ENCODE measurements at regions not wholly inside any gene's neighbourhood (a gene's known extent, or its start where the extent isn't known, plus 50 kb on each side); places are given as distances from the start of the nearest gene placed in this dataset.
"Not testable (repeated sequence)": the region's sequence is repeated elsewhere in the genome, so short reads cannot be mapped to it uniquely, and the experiment has no call there.

GRCh38 chr18:22560797-22561196, 143.1 kb upstream of the CTAGE1 start:
- in situ Hi-C loops (cut with HindIII; ENCODE audit: low sequenced_read_pairs), result loop anchor here (5.0 kb wide), 3 partner anchors 38 to 383 kb away; no protein-coding TSS in a partner anchor

- in situ Hi-C loops (cut with HindIII; ENCODE audit: low sequenced_read_pairs), result loop anchor here (5.0 kb wide), 3 partner anchors 41 to 386 kb away; no protein-coding TSS in a partner anchor
These were observed 145.5 kb upstream of the CTAGE1 start for GRCh38 chr18:22563164-22563583.

DNA sequence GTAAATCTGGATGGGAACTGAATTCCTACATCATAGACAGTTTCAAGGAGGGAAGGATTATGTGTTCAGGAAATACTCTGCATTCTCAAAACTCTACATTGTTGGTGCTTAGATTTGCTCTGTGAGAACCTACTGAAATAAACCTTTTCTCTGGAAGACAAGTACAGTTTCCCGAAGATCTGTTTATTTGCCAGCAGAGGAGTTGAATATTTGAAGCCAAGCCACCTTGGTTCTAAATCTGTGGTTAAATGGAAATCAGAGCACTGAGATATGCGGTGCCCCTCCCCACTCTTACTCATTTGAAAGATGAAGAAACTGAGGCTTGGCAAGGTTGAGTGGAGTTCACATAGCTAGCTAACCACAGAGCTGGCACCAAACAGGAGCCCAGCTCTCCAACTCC, 146.3 kb upstream of the CTAGE1 start:
- in situ Hi-C loops (cut with HindIII; ENCODE audit: low sequenced_read_pairs), result loop anchor here (5.0 kb wide), 3 partner anchors 42 to 387 kb away; no protein-coding TSS in a partner anchor

DNA sequence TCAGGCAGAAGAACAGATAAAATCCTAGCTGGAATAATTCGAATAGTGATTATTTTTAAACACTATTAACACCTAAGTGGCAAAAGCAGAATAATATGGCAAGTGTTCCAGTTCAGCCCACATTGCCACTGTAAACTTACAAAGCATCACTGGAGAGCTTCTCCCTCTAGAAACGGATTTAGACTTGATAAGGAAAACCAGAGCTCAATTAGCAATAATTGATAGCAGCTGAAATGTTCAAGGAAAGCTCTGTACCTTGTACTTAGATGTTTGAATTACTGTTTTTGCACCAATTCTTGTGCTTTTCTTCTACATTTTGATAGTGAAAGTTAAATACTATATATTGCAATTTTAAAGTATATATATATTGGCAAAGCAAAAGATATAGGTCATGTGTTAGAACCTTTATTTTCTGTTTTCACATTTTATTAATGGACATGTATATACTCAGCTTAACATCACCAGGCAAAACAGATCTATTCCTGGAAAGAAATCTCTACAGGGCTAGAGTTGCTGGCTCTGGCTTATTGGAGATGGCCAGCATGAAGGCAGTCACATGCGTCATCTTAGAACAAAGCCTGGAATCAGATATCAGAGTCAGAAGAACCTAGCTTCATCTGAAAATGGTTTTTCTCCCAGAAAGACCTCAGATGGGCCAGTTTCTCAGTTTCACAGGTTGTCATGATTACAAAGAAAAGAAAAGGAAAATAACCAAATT, 149.1 kb upstream of the CTAGE1 start:
- in situ Hi-C loops (cut with HindIII; ENCODE audit: low sequenced_read_pairs), result no loop called here

- in situ Hi-C loops (cut with HindIII; ENCODE audit: low sequenced_read_pairs), result no loop called here
These were observed 150.1 kb upstream of the CTAGE1 start for GRCh38 chr18:22567794-22568193.

DNA sequence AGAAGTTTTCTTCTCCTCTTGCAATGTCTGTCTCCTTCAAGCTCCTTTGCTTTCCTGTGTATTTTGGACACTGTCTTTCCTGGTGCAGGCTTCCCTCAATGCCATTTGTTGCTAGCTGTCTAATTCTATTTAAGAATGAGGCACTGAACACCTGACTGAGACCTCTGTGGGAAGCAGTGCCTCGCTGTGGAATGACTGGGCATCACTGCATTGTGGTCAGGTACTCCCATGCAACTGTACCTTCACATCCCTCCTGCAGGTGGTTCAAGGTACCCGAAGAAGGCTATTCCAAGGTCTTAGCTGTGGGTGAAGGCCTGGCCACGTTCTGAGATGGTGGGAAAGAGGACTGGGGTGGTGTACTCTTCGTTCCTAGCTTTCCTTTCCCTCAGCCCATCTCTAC, 152.8 kb upstream of the CTAGE1 start:
- in situ Hi-C loops (cut with HindIII; ENCODE audit: low sequenced_read_pairs), result no loop called here

DNA sequence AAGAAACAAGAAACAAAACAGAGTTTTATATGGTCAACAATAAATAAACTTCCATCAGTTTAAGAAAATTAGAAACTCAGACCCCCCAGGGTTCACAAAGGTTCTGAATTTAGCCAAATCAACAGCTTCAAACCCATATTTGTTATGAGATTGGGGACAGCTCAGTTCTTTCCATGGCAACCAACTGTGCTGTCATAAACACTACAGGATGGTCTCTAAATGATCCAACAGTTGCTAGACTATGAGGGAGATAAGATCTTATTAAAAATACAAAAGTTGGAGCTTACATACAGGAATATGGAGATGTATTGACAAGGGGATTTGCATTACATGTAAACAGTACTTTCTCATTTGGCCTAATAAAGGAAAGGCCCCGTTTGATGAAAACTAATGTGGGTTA, 154.6 kb upstream of the CTAGE1 start:
- in situ Hi-C loops (cut with HindIII; ENCODE audit: low sequenced_read_pairs), result no loop called here

DNA sequence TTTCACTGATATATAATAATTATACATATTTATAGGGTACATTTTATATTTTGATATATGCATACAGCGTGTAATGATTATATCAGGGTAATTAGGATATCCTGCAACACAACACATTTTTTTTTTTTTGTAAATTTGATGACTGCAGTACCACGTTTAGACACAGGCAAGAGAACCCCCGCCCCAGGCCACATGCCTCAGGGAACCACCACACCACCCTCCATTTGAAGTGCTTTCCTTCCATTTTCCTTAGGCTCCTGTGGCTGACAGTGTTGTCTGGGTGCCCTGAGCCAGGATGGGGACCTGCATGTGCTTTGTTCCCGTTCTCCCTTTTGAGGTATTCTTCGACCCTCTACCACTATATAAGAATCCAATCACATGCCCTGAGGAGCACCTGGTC, 161.6 kb upstream of the CTAGE1 start:
- in situ Hi-C loops (cut with HindIII; ENCODE audit: low sequenced_read_pairs), result no loop called here

DNA sequence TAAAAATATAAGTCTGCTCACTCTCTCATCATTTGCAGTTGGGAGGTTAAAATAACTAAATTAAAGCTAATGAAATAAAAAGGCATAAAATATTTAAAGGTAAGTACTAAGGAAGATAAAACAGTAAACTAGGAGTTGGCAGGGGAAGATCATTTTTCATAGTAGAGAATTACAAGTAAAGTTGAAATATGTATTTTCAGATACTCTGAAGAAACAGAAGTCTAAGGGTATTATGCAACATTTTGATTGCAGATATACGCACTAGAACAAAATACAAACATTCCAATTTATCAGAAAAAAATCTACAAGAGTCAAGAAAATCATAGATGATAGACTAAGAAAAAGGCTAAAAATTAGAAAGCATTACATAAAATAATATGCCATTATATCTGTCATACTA, 167.6 kb upstream of the CTAGE1 start:
- in situ Hi-C loops (cut with HindIII; ENCODE audit: low sequenced_read_pairs), result no loop called here

DNA sequence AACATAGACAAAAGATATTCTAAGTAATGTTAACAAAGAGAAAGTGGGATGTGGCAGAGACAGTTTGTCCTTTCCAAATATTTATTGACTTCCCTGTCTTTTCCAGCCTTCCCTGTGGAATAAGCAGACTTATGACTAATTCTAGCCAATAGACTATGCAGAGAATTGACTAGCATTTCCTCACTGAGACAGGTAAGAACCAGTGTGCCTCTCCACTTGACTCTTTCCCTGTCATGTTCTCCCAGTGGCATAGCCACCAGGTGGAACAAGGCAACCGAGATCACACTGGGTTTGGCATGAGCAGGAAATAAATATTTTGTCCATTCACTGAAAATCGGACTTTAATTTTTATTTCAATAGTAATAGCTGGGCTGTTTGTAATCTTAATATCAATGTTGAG, 168.1 kb upstream of the CTAGE1 start:
- in situ Hi-C loops (cut with HindIII; ENCODE audit: low sequenced_read_pairs), result no loop called here

- in situ Hi-C loops (cut with HindIII; ENCODE audit: low sequenced_read_pairs), result no loop called here
These were observed 173.5 kb upstream of the CTAGE1 start for GRCh38 chr18:22591222-22591621.

DNA sequence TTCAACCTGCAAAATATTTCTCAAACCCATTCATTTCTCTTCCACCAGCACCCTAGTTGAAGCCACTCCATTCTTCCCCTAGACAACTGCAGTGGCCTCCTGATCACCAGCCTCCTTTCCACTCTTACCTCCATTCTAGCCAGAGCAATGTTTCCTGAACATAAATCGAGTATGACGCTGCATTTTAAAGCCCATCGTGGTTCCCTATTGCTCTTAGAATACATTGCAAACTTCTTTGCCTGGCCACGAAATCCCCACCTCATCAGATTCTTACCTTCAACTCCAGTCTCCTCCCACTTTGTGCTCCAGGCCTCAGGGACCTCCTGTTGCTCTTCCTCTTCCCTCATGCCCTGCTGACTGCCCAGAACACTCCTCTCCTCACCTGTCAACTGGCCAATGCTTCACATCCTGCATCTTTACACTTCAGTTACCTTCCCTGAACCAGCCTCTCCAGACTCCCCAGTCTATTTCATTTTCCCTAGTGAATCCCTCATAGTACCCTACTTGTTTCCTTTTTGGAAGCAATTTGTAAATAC, 176.5 kb upstream of the CTAGE1 start:
- in situ Hi-C loops (cut with HindIII; ENCODE audit: low sequenced_read_pairs), result no loop called here

- in situ Hi-C loops (cut with HindIII; ENCODE audit: low sequenced_read_pairs), result no loop called here
These were observed 183.8 kb upstream of the CTAGE1 start for GRCh38 chr18:22601481-22601880.

DNA sequence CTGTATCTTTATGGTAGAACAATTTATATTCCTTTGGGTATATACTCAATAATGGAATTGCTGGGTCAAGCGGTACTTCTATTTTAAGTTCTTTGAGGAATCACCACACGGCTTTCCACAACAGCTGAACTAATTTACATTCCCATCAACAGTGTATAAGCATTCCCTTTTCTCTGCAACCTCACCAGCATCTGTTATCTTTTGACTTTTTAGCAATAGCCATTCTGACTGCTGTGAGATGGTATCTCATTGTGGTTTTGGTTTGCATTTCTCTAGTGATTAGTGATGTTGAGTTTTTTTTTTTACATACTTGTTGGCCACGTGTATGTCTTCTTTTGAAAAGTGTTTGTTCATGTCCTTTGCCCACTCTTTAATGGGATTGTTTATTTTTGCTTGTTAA, 184.7 kb upstream of the CTAGE1 start:
- in situ Hi-C loops (cut with HindIII; ENCODE audit: low sequenced_read_pairs), result not testable (repeated sequence)

DNA sequence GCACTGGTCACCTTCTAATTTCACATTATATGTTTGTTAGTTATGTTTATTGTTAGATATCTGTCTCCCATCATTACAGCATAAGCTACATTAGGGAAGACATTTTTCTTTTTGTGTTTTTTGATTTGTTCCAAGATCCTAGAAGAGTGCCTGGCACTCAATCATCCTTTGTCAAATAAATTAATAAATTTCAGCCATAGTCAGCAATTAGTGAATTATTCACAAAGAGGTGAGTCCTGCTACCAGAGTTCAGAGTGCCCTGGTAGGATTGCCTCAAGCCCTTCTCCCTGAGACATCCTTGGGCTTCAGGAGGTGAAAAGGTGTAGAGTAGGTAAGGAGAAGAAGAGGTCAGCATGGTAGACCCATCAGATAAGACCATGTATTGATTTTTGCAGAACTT, 186.2 kb upstream of the CTAGE1 start:
- in situ Hi-C loops (cut with HindIII; ENCODE audit: low sequenced_read_pairs), result no loop called here

GRCh38 chr18:22604390-22604985, 186.8 kb upstream of the CTAGE1 start:
- in situ Hi-C loops (cut with HindIII; ENCODE audit: low sequenced_read_pairs), result no loop called here

- in situ Hi-C loops (cut with HindIII; ENCODE audit: low sequenced_read_pairs), result no loop called here
These were observed 187.3 kb upstream of the CTAGE1 start for GRCh38 chr18:22604986-22605421.

- in situ Hi-C loops (cut with HindIII; ENCODE audit: low sequenced_read_pairs), result no loop called here
These were observed 188.0 kb upstream of the CTAGE1 start for GRCh38 chr18:22605736-22606135.

GRCh38 chr18:22606563-22607283, 189.0 kb upstream of the CTAGE1 start:
- in situ Hi-C loops (cut with HindIII; ENCODE audit: low sequenced_read_pairs), result no loop called here

DNA sequence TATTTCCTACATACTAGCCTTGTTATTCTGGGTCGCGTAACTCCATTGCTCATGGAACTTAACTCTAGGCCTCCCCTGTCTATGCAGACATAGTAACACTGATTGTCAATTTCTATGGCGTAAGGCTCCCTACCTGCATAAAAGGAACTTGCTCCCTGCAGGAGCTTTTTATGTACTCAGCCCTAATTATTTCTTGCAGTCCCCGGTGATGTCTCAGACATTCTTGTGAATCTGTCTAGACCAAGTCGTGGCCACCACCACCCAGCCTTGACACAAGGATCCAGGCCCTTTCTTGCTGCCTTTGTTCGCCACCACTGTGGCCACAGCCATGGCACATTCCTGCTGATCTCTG, 189.5 kb upstream of the CTAGE1 start:
- in situ Hi-C loops (cut with HindIII; ENCODE audit: low sequenced_read_pairs), result no loop called here

DNA sequence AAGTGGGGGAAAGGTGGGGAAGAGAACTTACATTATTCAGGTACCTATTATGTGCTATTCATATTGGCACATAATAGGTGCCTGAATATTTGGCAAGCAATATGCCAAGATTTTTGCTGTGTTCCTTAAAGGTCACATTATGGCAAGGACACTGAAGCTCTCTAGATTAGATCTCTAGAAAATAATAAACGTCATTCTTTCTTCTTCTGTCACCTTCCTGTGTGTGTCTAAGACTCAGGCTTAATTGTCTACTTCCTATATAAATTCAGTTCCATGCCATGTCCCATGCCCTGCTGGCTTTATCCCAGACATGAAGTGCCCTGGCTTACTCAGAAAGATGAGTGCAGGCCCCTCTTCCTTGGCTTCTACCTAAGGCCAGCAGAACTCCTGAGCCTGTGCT, 191.1 kb upstream of the CTAGE1 start:
- in situ Hi-C loops (cut with HindIII; ENCODE audit: low sequenced_read_pairs), result no loop called here

GRCh38 chr18:22609642-22610041, 191.9 kb upstream of the CTAGE1 start:
- in situ Hi-C loops (cut with HindIII; ENCODE audit: low sequenced_read_pairs), result no loop called here

Measured in endothelial cell of hepatic sinusoid (primary cell).